PFSK-1 (cell line): ENCODE measurements at regions not wholly inside any gene's neighbourhood (a gene's known extent, or its start where the extent isn't known, plus 50 kb on each side); places are given as distances from the start of the nearest gene placed in this dataset.

Source experiments
- POLR2AphosphoS5 ChIP-seq: IDR thresholded peaks from 2 replicates; pipeline ENCODE4 v1.6.1; 2012; ENCODE audit warnings: low read depth, mild to moderate bottlenecking, control low read depth, low read length, moderate library complexity
- SIN3A ChIP-seq: IDR thresholded peaks from 2 replicates; pipeline ENCODE4 v1.6.1; 2012; ENCODE audit warnings: mild to moderate bottlenecking, low read length, moderate library complexity, borderline replicate concordance; ENCODE audit not compliant: insufficient read depth
- TAF1 ChIP-seq: IDR thresholded peaks from 2 replicates; pipeline ENCODE4 v1.6.1; 2012; ENCODE audit warnings: low read length, control low read depth, borderline replicate concordance; ENCODE audit not compliant: insufficient read depth
- TF ChIP-seq, protein P1 (sequence below), 2 experiments: IDR thresholded peaks; 2 replicates each; pipeline versions ENCODE4 v1.6.1 to v1.8.0; 2011 to 2012; ENCODE audit warnings: low read depth in 2 of 2, low read length in 2 of 2, control low read depth in 1 of 2, inconsistent platforms in 1 of 2, mild to moderate bottlenecking in 1 of 2, moderate library complexity in 1 of 2; ENCODE audit not compliant: insufficient read depth in 1 of 2

DNA sequence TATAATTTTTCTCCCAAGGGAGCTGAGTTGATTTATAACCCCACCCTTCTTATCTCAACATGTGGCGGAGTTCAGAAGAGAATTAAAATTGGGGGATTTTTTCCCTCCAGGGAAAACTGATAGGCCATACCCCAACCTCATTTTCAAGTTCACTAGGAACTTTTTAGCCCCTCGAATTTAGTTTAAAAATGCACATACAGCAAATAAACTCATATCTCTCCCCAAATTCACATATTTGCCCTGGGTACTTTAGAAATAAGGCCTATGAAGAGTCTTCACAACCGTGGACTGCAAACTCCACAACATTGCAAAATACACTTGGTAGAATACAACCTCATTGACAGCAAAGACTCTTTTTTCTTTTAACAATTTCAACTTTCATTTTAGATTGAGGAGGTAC, 206.7 kb upstream of the LEF1 start:
- TF ChIP-seq TAF1: no peak
- TF ChIP-seq, protein P1, sequence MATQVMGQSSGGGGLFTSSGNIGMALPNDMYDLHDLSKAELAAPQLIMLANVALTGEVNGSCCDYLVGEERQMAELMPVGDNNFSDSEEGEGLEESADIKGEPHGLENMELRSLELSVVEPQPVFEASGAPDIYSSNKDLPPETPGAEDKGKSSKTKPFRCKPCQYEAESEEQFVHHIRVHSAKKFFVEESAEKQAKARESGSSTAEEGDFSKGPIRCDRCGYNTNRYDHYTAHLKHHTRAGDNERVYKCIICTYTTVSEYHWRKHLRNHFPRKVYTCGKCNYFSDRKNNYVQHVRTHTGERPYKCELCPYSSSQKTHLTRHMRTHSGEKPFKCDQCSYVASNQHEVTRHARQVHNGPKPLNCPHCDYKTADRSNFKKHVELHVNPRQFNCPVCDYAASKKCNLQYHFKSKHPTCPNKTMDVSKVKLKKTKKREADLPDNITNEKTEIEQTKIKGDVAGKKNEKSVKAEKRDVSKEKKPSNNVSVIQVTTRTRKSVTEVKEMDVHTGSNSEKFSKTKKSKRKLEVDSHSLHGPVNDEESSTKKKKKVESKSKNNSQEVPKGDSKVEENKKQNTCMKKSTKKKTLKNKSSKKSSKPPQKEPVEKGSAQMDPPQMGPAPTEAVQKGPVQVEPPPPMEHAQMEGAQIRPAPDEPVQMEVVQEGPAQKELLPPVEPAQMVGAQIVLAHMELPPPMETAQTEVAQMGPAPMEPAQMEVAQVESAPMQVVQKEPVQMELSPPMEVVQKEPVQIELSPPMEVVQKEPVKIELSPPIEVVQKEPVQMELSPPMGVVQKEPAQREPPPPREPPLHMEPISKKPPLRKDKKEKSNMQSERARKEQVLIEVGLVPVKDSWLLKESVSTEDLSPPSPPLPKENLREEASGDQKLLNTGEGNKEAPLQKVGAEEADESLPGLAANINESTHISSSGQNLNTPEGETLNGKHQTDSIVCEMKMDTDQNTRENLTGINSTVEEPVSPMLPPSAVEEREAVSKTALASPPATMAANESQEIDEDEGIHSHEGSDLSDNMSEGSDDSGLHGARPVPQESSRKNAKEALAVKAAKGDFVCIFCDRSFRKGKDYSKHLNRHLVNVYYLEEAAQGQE (IDR thresholded peaks at IDR 0.05; ENCODE audit: insufficient read depth in 1 of 2, low read depth in 2 of 2, low read length in 2 of 2): no peak
- TF ChIP-seq POLR2AphosphoS5: no peak
- TF ChIP-seq SIN3A: no peak
